ENCODE measurements at regions not wholly inside any gene's neighbourhood (a gene's known extent, or its start where the extent isn't known, plus 50 kb on each side); places are given as distances from the start of the nearest gene placed in this dataset.
A peak's percentile ranks its signal among the peaks of the same experiment; 100 is the strongest.

GRCh38 chr5:124796495-124796894, 50.1 kb upstream of the ZNF608 start:
- no peak for DNase-seq (ENCODE audit: low read depth)
- H3K4me3 ChIP-seq (ENCODE audit: low read length): no peak overlapping the region
- TF ChIP-seq CTCF (conservative IDR thresholded peaks at IDR 0.05; ENCODE audit: low read length): no peak

GRCh38 chr5:124797665-124798087, 51.2 kb upstream of the ZNF608 start:
- DNase-seq (ENCODE audit: low read depth): no peak

GRCh38 chr5:124798890-124799289, 52.5 kb upstream of the ZNF608 start:
- no peak for DNase-seq (ENCODE audit: low read depth)
- H3K4me3 ChIP-seq (ENCODE audit: low read length): no peak overlapping the region
- no peak for TF ChIP-seq CTCF (conservative IDR thresholded peaks at IDR 0.05; ENCODE audit: low read length)

More at GRCh38 chr5:124797665-124798087, 51.2 kb upstream of the ZNF608 start:
- TF ChIP-seq CTCF (conservative IDR thresholded peaks at IDR 0.05; ENCODE audit: low read length): no peak
- H3K4me3 ChIP-seq (ENCODE audit: low read length): no peak overlapping the region

GRCh38 chr5:124801551-124801950, 55.1 kb upstream of the ZNF608 start:
- no peak for TF ChIP-seq CTCF (conservative IDR thresholded peaks at IDR 0.05; ENCODE audit: low read length)
- no peak for DNase-seq (ENCODE audit: low read depth)
- H3K4me3 ChIP-seq (ENCODE audit: low read length): no peak overlapping the region

GRCh38 chr5:124803617-124804323, 57.3 kb upstream of the ZNF608 start:
- no peak for DNase-seq (ENCODE audit: low read depth)
- TF ChIP-seq CTCF (conservative IDR thresholded peaks at IDR 0.05; ENCODE audit: low read length): no peak
- no peak overlapping the region for H3K4me3 ChIP-seq (ENCODE audit: low read length)

GRCh38 chr5:124806026-124806372, 59.6 kb upstream of the ZNF608 start:
- H3K4me3 ChIP-seq (ENCODE audit: low read length): no peak overlapping the region
- TF ChIP-seq CTCF (conservative IDR thresholded peaks at IDR 0.05; ENCODE audit: low read length): no peak
- no peak for DNase-seq (ENCODE audit: low read depth)

- peak; percentile 25 for DNase-seq (ENCODE audit: low read depth)
- H3K4me3 ChIP-seq (ENCODE audit: low read length): no peak overlapping the region
- no peak for TF ChIP-seq CTCF (conservative IDR thresholded peaks at IDR 0.05; ENCODE audit: low read length)
These were observed 60.1 kb upstream of the ZNF608 start for GRCh38 chr5:124806373-124807077.
